GM23338 (cell line): ENCODE measurements at regions not wholly inside any gene's neighbourhood (a gene's known extent, or its start where the extent isn't known, plus 50 kb on each side); places are given as distances from the start of the nearest gene placed in this dataset.

Experiments used
- TF ChIP-seq, protein P1 (sequence below): IDR thresholded peaks from 2 replicates; pipeline ENCODE4 v1.6.1; 2016; ENCODE audit warnings: antibody characterized with exemption

GRCh38 chr12:106010741-106011140 is 128.0 kb downstream of the NUAK1 start (continued):
- TF ChIP-seq, protein P1, sequence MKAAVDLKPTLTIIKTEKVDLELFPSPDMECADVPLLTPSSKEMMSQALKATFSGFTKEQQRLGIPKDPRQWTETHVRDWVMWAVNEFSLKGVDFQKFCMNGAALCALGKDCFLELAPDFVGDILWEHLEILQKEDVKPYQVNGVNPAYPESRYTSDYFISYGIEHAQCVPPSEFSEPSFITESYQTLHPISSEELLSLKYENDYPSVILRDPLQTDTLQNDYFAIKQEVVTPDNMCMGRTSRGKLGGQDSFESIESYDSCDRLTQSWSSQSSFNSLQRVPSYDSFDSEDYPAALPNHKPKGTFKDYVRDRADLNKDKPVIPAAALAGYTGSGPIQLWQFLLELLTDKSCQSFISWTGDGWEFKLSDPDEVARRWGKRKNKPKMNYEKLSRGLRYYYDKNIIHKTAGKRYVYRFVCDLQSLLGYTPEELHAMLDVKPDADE: no peak
